Mammary epithelial cell (primary cell): ENCODE measurements at regions not wholly inside any gene's neighbourhood (a gene's known extent, or its start where the extent isn't known, plus 50 kb on each side); places are given as distances from the start of the nearest gene placed in this dataset.

Experiments used
- EZH2 ChIP-seq: IDR thresholded peaks from 2 replicates; pipeline ENCODE4 v1.6.1; 2012; ENCODE audit warnings: low read length, inconsistent platforms, borderline replicate concordance
- TF ChIP-seq, protein P1 (sequence below), 2 donors: IDR thresholded peaks in 1 of 2; conservative IDR thresholded peaks in 1 of 2; 2 replicates each; pipeline ENCODE4 v1.5.1; 2011 to 2012; ENCODE audit warnings: inconsistent platforms in 2 of 2, low read length in 2 of 2, mild to moderate bottlenecking in 2 of 2, control low read depth in 1 of 2, low read depth in 1 of 2; ENCODE audit not compliant: insufficient read depth in 1 of 2; ENCODE audit errors: extremely low read depth in 1 of 2

DNA sequence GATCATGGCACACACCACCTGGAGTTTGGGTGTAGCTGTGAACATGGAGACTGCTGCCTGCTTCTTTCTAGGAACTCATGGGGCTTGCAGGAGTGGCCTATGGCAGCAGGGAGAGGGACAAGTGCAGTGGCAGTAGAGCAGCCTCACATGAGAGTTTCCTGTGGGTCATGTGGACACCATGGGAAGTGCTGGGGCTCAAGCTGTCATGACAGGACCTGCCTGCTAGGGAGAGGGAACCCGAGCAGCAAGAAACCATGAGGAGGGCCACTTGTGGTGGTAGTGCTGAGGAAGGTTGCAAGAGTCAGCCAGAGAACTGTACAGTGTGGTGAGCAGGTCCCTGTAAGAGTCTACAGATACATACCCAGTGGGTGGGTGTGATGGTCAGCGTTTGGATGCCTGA, 73.8 kb upstream of the MRPS22 start:
- TF ChIP-seq, protein P1, sequence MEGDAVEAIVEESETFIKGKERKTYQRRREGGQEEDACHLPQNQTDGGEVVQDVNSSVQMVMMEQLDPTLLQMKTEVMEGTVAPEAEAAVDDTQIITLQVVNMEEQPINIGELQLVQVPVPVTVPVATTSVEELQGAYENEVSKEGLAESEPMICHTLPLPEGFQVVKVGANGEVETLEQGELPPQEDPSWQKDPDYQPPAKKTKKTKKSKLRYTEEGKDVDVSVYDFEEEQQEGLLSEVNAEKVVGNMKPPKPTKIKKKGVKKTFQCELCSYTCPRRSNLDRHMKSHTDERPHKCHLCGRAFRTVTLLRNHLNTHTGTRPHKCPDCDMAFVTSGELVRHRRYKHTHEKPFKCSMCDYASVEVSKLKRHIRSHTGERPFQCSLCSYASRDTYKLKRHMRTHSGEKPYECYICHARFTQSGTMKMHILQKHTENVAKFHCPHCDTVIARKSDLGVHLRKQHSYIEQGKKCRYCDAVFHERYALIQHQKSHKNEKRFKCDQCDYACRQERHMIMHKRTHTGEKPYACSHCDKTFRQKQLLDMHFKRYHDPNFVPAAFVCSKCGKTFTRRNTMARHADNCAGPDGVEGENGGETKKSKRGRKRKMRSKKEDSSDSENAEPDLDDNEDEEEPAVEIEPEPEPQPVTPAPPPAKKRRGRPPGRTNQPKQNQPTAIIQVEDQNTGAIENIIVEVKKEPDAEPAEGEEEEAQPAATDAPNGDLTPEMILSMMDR (conservative IDR thresholded peaks at IDR 0.05 in 1 of 2, IDR thresholded peaks at IDR 0.05 in 1 of 2; ENCODE audit: extremely low read depth in 1 of 2, insufficient read depth in 1 of 2, low read depth in 1 of 2, low read length in 2 of 2), result no peak
- TF ChIP-seq EZH2, result no peak
